ENCODE measurements at regions not wholly inside any gene's neighbourhood (a gene's known extent, or its start where the extent isn't known, plus 50 kb on each side); places are given as distances from the start of the nearest gene placed in this dataset.

- Histone ChIP-seq H3K4me2 (ENCODE audit: low read length) (no peak overlapping the region), H3K4me1 (ENCODE audit: insufficient read depth, low read length, severe bottlenecking) (no peaks in the 10 kb centered on the region), H3K79me2 (ENCODE audit: insufficient read depth, low read length) (no peaks in the 10 kb centered on the region), H2AFZ (ENCODE audit: low read length) (no peak overlapping the region), H3K27ac (ENCODE audit: low read depth, low read length, poor library complexity, severe bottlenecking) (no peak overlapping the region), H3K9me2 (ENCODE audit: low read depth, low read length) (no peaks in the 10 kb centered on the region), H3K27me3 (ENCODE audit: insufficient read depth, low read length) (no peaks in the 10 kb centered on the region), H3F3A (ENCODE audit: insufficient read depth, low read length) (no peaks in the 10 kb centered on the region), H3K4me3 (ENCODE audit: low read depth, low read length, poor library complexity, severe bottlenecking) (no peak overlapping the region), H3K9ac (ENCODE audit: low read length) (no peak overlapping the region), H3K36me3 (ENCODE audit: insufficient read depth, low read length) (no peaks in the 10 kb centered on the region), H4K20me1 (ENCODE audit: insufficient read depth, low read length) (no peaks in the 10 kb centered on the region), H3K9me3 (ENCODE audit: low read length) (no peaks in the 10 kb centered on the region)
- TF ChIP-seq EZH2 (IDR thresholded peaks at IDR 0.05; ENCODE audit: borderline replicate concordance, low read length) = no peak
- no peak for TF ChIP-seq CTCF (IDR thresholded peaks at IDR 0.05; ENCODE audit: low read length)
These were observed 321.4 kb downstream of the AACS start for GRCh38 chr12:125386652-125387051.

- H3K9me2 ChIP-seq (ENCODE audit: low read depth, low read length) = no peaks in the 10 kb centered on the region
- no peak for TF ChIP-seq EZH2 (IDR thresholded peaks at IDR 0.05; ENCODE audit: borderline replicate concordance, low read length)
- no peak for TF ChIP-seq CTCF (IDR thresholded peaks at IDR 0.05; ENCODE audit: low read length)
- no peak overlapping the region for H3K4me3 ChIP-seq (ENCODE audit: low read depth, low read length, poor library complexity, severe bottlenecking)
- H3K79me2 ChIP-seq (ENCODE audit: insufficient read depth, low read length) = no peaks in the 10 kb centered on the region
- H3K4me2 ChIP-seq (ENCODE audit: low read length) = no peak overlapping the region
- no peaks in the 10 kb centered on the region for H3K9me3 ChIP-seq (ENCODE audit: low read length)
- H3K27me3 ChIP-seq (ENCODE audit: insufficient read depth, low read length) = no peaks in the 10 kb centered on the region
- H2AFZ ChIP-seq (ENCODE audit: low read length) = no peak overlapping the region
- H3F3A ChIP-seq (ENCODE audit: insufficient read depth, low read length) = no peaks in the 10 kb centered on the region
- H4K20me1 ChIP-seq (ENCODE audit: insufficient read depth, low read length) = no peaks in the 10 kb centered on the region
- no peaks in the 10 kb centered on the region for H3K4me1 ChIP-seq (ENCODE audit: insufficient read depth, low read length, severe bottlenecking)
- no peak overlapping the region for H3K9ac ChIP-seq (ENCODE audit: low read length)
- no peak overlapping the region for H3K27ac ChIP-seq (ENCODE audit: low read depth, low read length, poor library complexity, severe bottlenecking)
- no peaks in the 10 kb centered on the region for H3K36me3 ChIP-seq (ENCODE audit: insufficient read depth, low read length)
These were observed 322.0 kb downstream of the AACS start for GRCh38 chr12:125387206-125387605.

GRCh38 chr12:125389061-125389697, 323.9 kb downstream of the AACS start:
- Histone ChIP-seq H3K9me2 (ENCODE audit: low read depth, low read length) (no peaks in the 10 kb centered on the region), H3K4me2 (ENCODE audit: low read length) (no peak overlapping the region), H3K9me3 (ENCODE audit: low read length) (no peaks in the 10 kb centered on the region), H3K4me1 (ENCODE audit: insufficient read depth, low read length, severe bottlenecking) (no peaks in the 10 kb centered on the region), H3K9ac (ENCODE audit: low read length) (no peak overlapping the region), H3F3A (ENCODE audit: insufficient read depth, low read length) (no peaks in the 10 kb centered on the region), H3K79me2 (ENCODE audit: insufficient read depth, low read length) (no peaks in the 10 kb centered on the region), H3K27ac (ENCODE audit: low read depth, low read length, poor library complexity, severe bottlenecking) (no peak overlapping the region), H3K4me3 (ENCODE audit: low read depth, low read length, poor library complexity, severe bottlenecking) (no peak overlapping the region), H4K20me1 (ENCODE audit: insufficient read depth, low read length) (no peaks in the 10 kb centered on the region), H2AFZ (ENCODE audit: low read length) (no peak overlapping the region), H3K36me3 (ENCODE audit: insufficient read depth, low read length) (no peaks in the 10 kb centered on the region), H3K27me3 (ENCODE audit: insufficient read depth, low read length) (no peaks in the 10 kb centered on the region)
- no peak for TF ChIP-seq EZH2 (IDR thresholded peaks at IDR 0.05; ENCODE audit: borderline replicate concordance, low read length)
- no peak for TF ChIP-seq CTCF (IDR thresholded peaks at IDR 0.05; ENCODE audit: low read length)
